ENCODE measurements at regions not wholly inside any gene's neighbourhood (a gene's known extent, or its start where the extent isn't known, plus 50 kb on each side); places are given as distances from the start of the nearest gene placed in this dataset.
"Not testable (repeated sequence)": the region's sequence is repeated elsewhere in the genome, so short reads cannot be mapped to it uniquely, and the experiment has no call there.

GRCh38 chr5:102047073-102047472, 249.0 kb downstream of the SLCO4C1 start:
- not testable (repeated sequence) for DNase-seq

- no peak for DNase-seq
Measured at GRCh38 chr5:102040326-102040725, 255.8 kb downstream of the SLCO4C1 start.

- no peak for DNase-seq
Measured at GRCh38 chr5:102036927-102037326, 259.2 kb downstream of the SLCO4C1 start.

GRCh38 chr5:102031711-102032110, 264.4 kb downstream of the SLCO4C1 start:
- no peak for DNase-seq

GRCh38 chr5:102018690-102019089, 277.4 kb downstream of the SLCO4C1 start:
- DNase-seq, result no peak

- no peak for DNase-seq
Measured at GRCh38 chr5:102018279-102018678, 277.8 kb downstream of the SLCO4C1 start.

- no peak for DNase-seq
Measured at GRCh38 chr5:102014371-102014770, 281.7 kb downstream of the SLCO4C1 start.

- no peak for DNase-seq
Measured at GRCh38 chr5:102010644-102011043, 285.4 kb downstream of the SLCO4C1 start.

- DNase-seq, result no peak
Measured at GRCh38 chr5:101997235-101997634, 298.8 kb downstream of the SLCO4C1 start.

- DNase-seq, result no peak
Measured at GRCh38 chr5:101995585-101995984, 300.5 kb downstream of the SLCO4C1 start.

GRCh38 chr5:101991486-101991885, 304.6 kb downstream of the SLCO4C1 start:
- no peak for DNase-seq

GRCh38 chr5:101989659-101990058, 306.4 kb downstream of the SLCO4C1 start:
- no peak for DNase-seq

GRCh38 chr5:101977729-101978345, 318.2 kb downstream of the SLCO4C1 start:
- DNase-seq, result no peak

- no peak for DNase-seq
Measured at GRCh38 chr5:101976933-101977332, 319.2 kb downstream of the SLCO4C1 start.

GRCh38 chr5:101969742-101970141, 326.3 kb downstream of the SLCO4C1 start:
- DNase-seq, result no peak

GRCh38 chr5:101966476-101966875, 329.6 kb downstream of the SLCO4C1 start:
- DNase-seq, result no peak

GRCh38 chr5:101955891-101956290, 340.2 kb downstream of the SLCO4C1 start:
- no peak for DNase-seq

- no peak for DNase-seq
Measured at GRCh38 chr5:101950019-101950418, 346.1 kb downstream of the SLCO4C1 start.

- no peak for DNase-seq
Measured at GRCh38 chr5:101948615-101949014, 347.5 kb downstream of the SLCO4C1 start.

GRCh38 chr5:101943784-101944183, 352.3 kb downstream of the SLCO4C1 start:
- no peak for DNase-seq

- DNase-seq, result no peak
Measured at GRCh38 chr5:101942321-101942882, 353.7 kb downstream of the SLCO4C1 start.

GRCh38 chr5:101937041-101937440, 359.0 kb downstream of the SLCO4C1 start:
- no peak for DNase-seq

- DNase-seq, result no peak
Measured at GRCh38 chr5:101935086-101935485, 361.0 kb downstream of the SLCO4C1 start.

- no peak for DNase-seq
Measured at GRCh38 chr5:101932599-101932998, 363.5 kb downstream of the SLCO4C1 start.

GRCh38 chr5:101929628-101930027, 366.5 kb downstream of the SLCO4C1 start:
- DNase-seq, result no peak
